ENCODE measurements at regions not wholly inside any gene's neighbourhood (a gene's known extent, or its start where the extent isn't known, plus 50 kb on each side); places are given as distances from the start of the nearest gene placed in this dataset.
"Not testable (repeated sequence)": the region's sequence is repeated elsewhere in the genome, so short reads cannot be mapped to it uniquely, and the experiment has no call there.

GRCh38 chr11:3583476-3583875 lies 58.3 kb downstream of the ART5 start:
- not testable (repeated sequence) for DNase-seq

GRCh38 chr11:3581389-3581725 lies 60.4 kb downstream of the ART5 start:
- not testable (repeated sequence) for DNase-seq

- peak; percentile 52 for DNase-seq
Measured at GRCh38 chr11:3580487-3581388, 61.1 kb downstream of the ART5 start.

GRCh38 chr11:3579600-3580459 lies 62.0 kb downstream of the ART5 start:
- not testable (repeated sequence) for DNase-seq

GRCh38 chr11:3576066-3576604 lies 65.7 kb downstream of the ART5 start:
- not testable (repeated sequence) for DNase-seq

- not testable (repeated sequence) for DNase-seq
Measured at GRCh38 chr11:3572976-3573647, 68.7 kb downstream of the ART5 start.

GRCh38 chr11:3571752-3572151 lies 70.0 kb downstream of the ART5 start:
- DNase-seq, result not testable (repeated sequence)

- not testable (repeated sequence) for DNase-seq
Measured at GRCh38 chr11:3565838-3566237, 76.0 kb downstream of the ART5 start.

GRCh38 chr11:3564383-3564782 lies 77.4 kb downstream of the ART5 start:
- DNase-seq, result not testable (repeated sequence)

GRCh38 chr11:3554621-3555020 lies 87.2 kb downstream of the ART5 start:
- not testable (repeated sequence) for DNase-seq

GRCh38 chr11:3544990-3545389 lies 96.8 kb downstream of the ART5 start:
- DNase-seq, result not testable (repeated sequence)

- not testable (repeated sequence) for DNase-seq
Measured at GRCh38 chr11:3538220-3538619, 103.6 kb downstream of the ART5 start.

GRCh38 chr11:3537254-3537653 lies 104.5 kb downstream of the ART5 start:
- not testable (repeated sequence) for DNase-seq

- DNase-seq, result not testable (repeated sequence)
Measured at GRCh38 chr11:3532958-3533357, 108.8 kb downstream of the ART5 start.

- DNase-seq, result not testable (repeated sequence)
Measured at GRCh38 chr11:3531280-3531679, 110.5 kb downstream of the ART5 start.

GRCh38 chr11:3523567-3523966 lies 118.2 kb downstream of the ART5 start:
- DNase-seq, result not testable (repeated sequence)

GRCh38 chr11:3520905-3521304 lies 120.9 kb downstream of the ART5 start:
- DNase-seq, result not testable (repeated sequence)

- not testable (repeated sequence) for DNase-seq
Measured at GRCh38 chr11:3519841-3520240, 122.0 kb downstream of the ART5 start.

GRCh38 chr11:3516934-3517567 lies 124.7 kb downstream of the ART5 start:
- DNase-seq, result not testable (repeated sequence)

GRCh38 chr11:3516345-3516933 lies 125.4 kb downstream of the ART5 start:
- DNase-seq, result not testable (repeated sequence)

- DNase-seq, result not testable (repeated sequence)
Measured at GRCh38 chr11:3514635-3515424, 127.0 kb downstream of the ART5 start.

All from right hindlimb (tissue), 1 donor.